OCI-LY7 (cell line): ENCODE measurements at regions not wholly inside any gene's neighbourhood (a gene's known extent, or its start where the extent isn't known, plus 50 kb on each side); places are given as distances from the start of the nearest gene placed in this dataset.

Experiments used
- CTCF ChIP-seq: fragments of 200-600 bp; sonication (generic); conservative IDR thresholded peaks from 2 replicates; pipeline ENCODE4 v1.5.1; 2014; ENCODE audit warnings: mild to moderate bottlenecking, antibody characterized with exemption, low read length, moderate library complexity, mixed read lengths
- EZH2phosphoT487 ChIP-seq: fragments of 200-600 bp; sonication (generic); IDR thresholded peaks from 2 replicates; pipeline ENCODE4 v1.6.1; 2018; ENCODE audit warnings: low read depth, borderline replicate concordance, mild to moderate bottlenecking, mixed run types, antibody characterized with exemption, low read length, moderate library complexity, mixed read lengths

- TF ChIP-seq EZH2phosphoT487: no peak
- no peak for TF ChIP-seq CTCF
Observed at GRCh38 chr4:37769391-37769989, 57.0 kb upstream of the PGM2 start.
